GM18870 (cell line): ENCODE measurements at regions not wholly inside any gene's neighbourhood (a gene's known extent, or its start where the extent isn't known, plus 50 kb on each side); places are given as distances from the start of the nearest gene placed in this dataset.

Experiments used
- ATAC-seq: cut with Tn5 transposase; IDR thresholded peaks from one replicate; pipeline ENCODE4 v1.9.1; 2021; ENCODE audit warnings: moderate library complexity; ENCODE audit not compliant: unreplicated experiment

- ATAC-seq: no peak
Measured at GRCh38 chr12:124240493-124240892, 54.4 kb upstream of the RFLNA start.

- no peak for ATAC-seq
Measured at GRCh38 chr12:124241776-124242528, 52.9 kb upstream of the RFLNA start.

- no peak for ATAC-seq
Measured at GRCh38 chr12:124242529-124243065, 52.3 kb upstream of the RFLNA start.

DNA sequence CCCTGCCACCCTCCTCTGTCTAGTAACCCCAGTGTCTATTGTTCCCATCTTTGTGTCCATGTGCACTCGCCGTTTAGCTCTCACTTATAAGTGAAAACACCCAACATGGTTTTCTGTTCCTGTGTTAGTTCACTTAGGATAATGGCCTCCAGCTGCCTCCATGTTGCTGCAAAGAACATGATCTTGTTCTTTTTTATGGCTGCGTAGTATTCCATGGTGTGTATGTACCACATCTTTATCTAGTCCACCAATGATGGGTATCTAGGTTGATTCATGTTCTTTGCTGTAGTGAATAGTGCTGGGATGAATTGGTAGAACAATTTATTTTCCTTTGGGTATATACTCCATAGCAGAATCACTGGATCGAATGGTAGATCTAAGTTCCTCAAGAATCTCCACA, 51.0 kb upstream of the RFLNA start:
- ATAC-seq: no peak
